Vagina (tissue), 2 donors: ENCODE measurements at regions not wholly inside any gene's neighbourhood (a gene's known extent, or its start where the extent isn't known, plus 50 kb on each side); places are given as distances from the start of the nearest gene placed in this dataset.

Experiments
- CTCF ChIP-seq, 3 experiments: fragments of 450-650 bp in 2 of 3; fragments of 200-600 bp in 1 of 3; sonication (generic) in 1 of 3; IDR thresholded peaks; one replicate each; pipeline ENCODE4 v1.5.1; 2017 to 2019; ENCODE audit warnings: antibody characterized with exemption in 3 of 3, mild to moderate bottlenecking in 2 of 3, moderate library complexity in 2 of 3
- POLR2AphosphoS5 ChIP-seq, 2 donors: sonication (generic); formaldehyde crosslinking; IDR thresholded peaks; one replicate each; pipeline ENCODE4 v1.9.0; 2017; ENCODE audit warnings: antibody characterized with exemption in 2 of 2, mild to moderate bottlenecking in 2 of 2, low read depth in 1 of 2; ENCODE audit not compliant: insufficient read depth in 1 of 2

- TF ChIP-seq CTCF (IDR thresholded peaks at IDR 0.05): no peak
- TF ChIP-seq POLR2AphosphoS5 (IDR thresholded peaks at IDR 0.05; ENCODE audit: insufficient read depth in 1 of 2, low read depth in 1 of 2): no peak
Measured at GRCh38 chr6:6730831-6731230, 142.3 kb downstream of the LY86 start.
